ENCODE measurements at regions not wholly inside any gene's neighbourhood (a gene's known extent, or its start where the extent isn't known, plus 50 kb on each side); places are given as distances from the start of the nearest gene placed in this dataset.
"Not testable (repeated sequence)": the region's sequence is repeated elsewhere in the genome, so short reads cannot be mapped to it uniquely, and the experiment has no call there.

DNA sequence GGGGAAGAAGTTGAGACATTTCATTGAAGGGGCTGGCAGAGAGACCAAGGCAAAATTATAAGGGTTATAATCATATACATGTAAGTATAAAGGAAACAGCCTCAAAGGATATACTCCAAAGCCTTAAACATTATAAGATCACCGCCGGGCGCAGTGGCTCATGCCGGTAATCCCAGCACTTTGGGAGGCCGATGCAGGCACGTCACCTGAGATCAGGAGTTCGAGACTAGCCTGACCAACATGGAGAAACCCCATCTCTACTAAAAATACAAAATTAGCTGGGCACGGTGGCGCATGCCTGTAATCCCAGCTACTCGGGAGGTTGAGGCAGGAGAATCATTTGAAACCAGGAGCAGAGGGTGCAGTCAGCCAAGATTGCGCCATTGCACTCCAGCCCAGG lies 1227.0 kb upstream of the NRXN1 start:
- TF ChIP-seq POLR2A, CTCF (IDR thresholded peaks at IDR 0.05): not testable (repeated sequence)
